K562 (cell line): ENCODE measurements at regions not wholly inside any gene's neighbourhood (a gene's known extent, or its start where the extent isn't known, plus 50 kb on each side); places are given as distances from the start of the nearest gene placed in this dataset.

Experiments used
- ATAC-seq: fragments of 200-7000 bp; cut with Tn5 transposase; 3 replicates; pipeline ENCODE4 v1.9.1; 2020; ENCODE audit warnings: moderate library complexity
- BruUV-seq: library from RNA; stranded (reverse); fragments of 400-500 nt; replicated peaks from 2 replicates; lab custom pipeline; 2021; lab: Mats Ljungman, UMichigan
- CTCF ChIA-PET: fragments of 300-600 bp; formaldehyde crosslinking; extraction: SDS; loops from one replicate; lab custom pipeline; 2021; ENCODE audit warnings: low intra/inter-chr PET ratio; lab: Yijun Ruan, JAX
- POLR2A ChIA-PET: fragments of 300-600, 350-650 bp; sonication (Branson Sonifier 250); formaldehyde crosslinking; extraction: SDS; loops from one replicate; lab custom pipeline; 2021; ENCODE audit warnings: antibody characterized with exemption, inconsistent platforms; lab: Yijun Ruan, JAX
- DNase-seq, 4 experiments: peaks; one replicate each; pipeline versions ENCODE4 v3.0.0 to v3.0.0-alpha.2; 2011 to 2018; ENCODE audit warnings: low spot score in 3 of 4, mixed read lengths in 3 of 4; ENCODE audit errors: extremely low read depth in 1 of 4
- FAIRE-seq: peaks from 2 replicates; lab custom pipeline; 2011; peaks lifted over from hg19 to GRCh38; lab: Jason Lieb, UNC
- H2AFZ ChIP-seq: 2 replicates; pipeline ENCODE4 v1.6.0; 2011; ENCODE audit warnings: low read depth, low read length, control low read depth, inconsistent platforms
- H3K27ac ChIP-seq: fragments of 200-600 bp; 3 replicates; pipeline ENCODE4 v1.8.0; 2011; ENCODE audit warnings: low read depth, mild to moderate bottlenecking, control low read depth, inconsistent platforms, low read length, moderate library complexity, mixed read lengths; ENCODE audit errors: extremely low read depth
- H3K27me3 ChIP-seq, 2 experiments: fragments of 300-600 bp in 1 of 2; 2 replicates in 1 of 2; 3 replicates in 1 of 2; pipeline versions ENCODE4 v1.6.0 to v1.8.0; 2011; ENCODE audit warnings: inconsistent platforms in 2 of 2, low read length in 2 of 2, mild to moderate bottlenecking in 1 of 2, mixed read lengths in 1 of 2, moderate library complexity in 1 of 2; ENCODE audit not compliant: control insufficient read depth in 2 of 2, insufficient read depth in 2 of 2
- H3K36me3 ChIP-seq: fragments of 300-600 bp; 3 replicates; pipeline ENCODE4 v1.8.0; 2011; ENCODE audit warnings: mild to moderate bottlenecking, low read length, inconsistent platforms; ENCODE audit not compliant: control insufficient read depth, insufficient read depth
- H3K4me1 ChIP-seq, 2 experiments: fragments of 200-600 bp in 1 of 2; replicated peaks in 1 of 2; 2 replicates in 1 of 2; 3 replicates in 1 of 2; pipeline versions ENCODE4 v1.5.1 to v1.8.0; 2011; ENCODE audit warnings: inconsistent platforms in 2 of 2, low read length in 2 of 2, mild to moderate bottlenecking in 1 of 2, mixed read lengths in 1 of 2, moderate library complexity in 1 of 2; ENCODE audit not compliant: control insufficient read depth in 2 of 2, insufficient read depth in 2 of 2
- H3K4me2 ChIP-seq: 2 replicates; pipeline ENCODE4 v1.6.1; 2011; ENCODE audit warnings: low read length, control low read depth, inconsistent platforms, mixed read lengths; ENCODE audit not compliant: insufficient read depth
- H3K4me3 ChIP-seq: fragments of 200-600 bp; sonication (generic), shearing (Covaris generic); 2 replicates; pipeline ENCODE4 v1.5.1; 2016; ENCODE audit warnings: control low read depth, inconsistent platforms
- H3K79me2 ChIP-seq: fragments of 200-600 bp; 3 replicates; pipeline ENCODE4 v1.8.0; 2011; ENCODE audit warnings: low read length, inconsistent platforms; ENCODE audit not compliant: control insufficient read depth, insufficient read depth
- H3K9ac ChIP-seq, 2 experiments: 2 replicates each; pipeline versions ENCODE4 v1.6.0 to v1.6.1; 2011; ENCODE audit warnings: low read depth in 2 of 2, low read length in 2 of 2, control low read depth in 1 of 2, inconsistent platforms in 1 of 2, mild to moderate bottlenecking in 1 of 2, mixed read lengths in 1 of 2; ENCODE audit not compliant: insufficient read depth in 1 of 2
- H3K9me1 ChIP-seq: one replicate; pipeline ENCODE4 v1.6.0; 2011; ENCODE audit warnings: inconsistent platforms, mild to moderate bottlenecking, low read length, moderate library complexity; ENCODE audit not compliant: control insufficient read depth, insufficient read depth
- H3K9me3 ChIP-seq: replicated peaks from 2 replicates; pipeline ENCODE4 v1.5.1; 2011; ENCODE audit warnings: low read depth, low read length, inconsistent platforms; ENCODE audit not compliant: control insufficient read depth, insufficient read depth
- H4K20me1 ChIP-seq: replicated peaks from 2 replicates; pipeline ENCODE4 v1.6.1; 2011; ENCODE audit warnings: low read length, inconsistent platforms, mixed read lengths; ENCODE audit not compliant: control insufficient read depth, insufficient read depth
- CAMTA2 ChIP-seq: fragments of 250-450 bp; sonication (Bioruptor Pico); conservative IDR thresholded peaks from 2 replicates; pipeline ENCODE4 v1.5.1; 2022
- EHMT2 ChIP-seq: fragments of 450-650 bp; IDR thresholded peaks from 2 replicates; pipeline ENCODE4 v1.6.1; 2018; ENCODE audit warnings: antibody characterized with exemption
- HDGF ChIP-seq: fragments of 450-650 bp; IDR thresholded peaks from 2 replicates; pipeline ENCODE4 v1.6.1; 2016
- KDM2B ChIP-seq: fragments of 250-450 bp; sonication (Bioruptor Pico); IDR thresholded peaks from 2 replicates; pipeline ENCODE4 v1.8.0; 2021; ENCODE audit warnings: mild to moderate bottlenecking, moderate library complexity
- MCM7 ChIP-seq, 2 experiments: fragments of 450-650 bp; IDR thresholded peaks; 2 replicates each; pipeline ENCODE4 v1.6.1; 2016 to 2018
- NCOA4 ChIP-seq: fragments of 450-650 bp; IDR thresholded peaks from 2 replicates; pipeline ENCODE4 v1.6.1; 2018; ENCODE audit warnings: mild to moderate bottlenecking; ENCODE audit not compliant: partially characterized antibody
- NEUROD1 ChIP-seq: fragments of 150-350 bp; IDR thresholded peaks from 2 replicates; pipeline ENCODE4 v1.6.1; 2014; ENCODE audit warnings: borderline replicate concordance, low read length, low read depth; ENCODE audit not compliant: partially characterized antibody
- POLR2H ChIP-seq: IDR thresholded peaks from 2 replicates; pipeline ENCODE4 v1.6.1; 2016; ENCODE audit warnings: missing genetic modification characterization, low read depth, mild to moderate bottlenecking, control low read depth, missing compliant biosample characterization, moderate library complexity
- RAD21 ChIP-seq, 2 experiments: fragments of 250-450 bp in 1 of 2; fragments of 450-650 bp in 1 of 2; sonication (Bioruptor Pico) in 1 of 2; formaldehyde crosslinking in 1 of 2; IDR thresholded peaks in 1 of 2; conservative IDR thresholded peaks in 1 of 2; 2 replicates each; pipeline versions ENCODE4 v1.4.0 to v1.8.0; 2020 to 2022; ENCODE audit warnings: mild to moderate bottlenecking in 2 of 2, moderate library complexity in 1 of 2
- SMARCA5 ChIP-seq: fragments of 450-650 bp; IDR thresholded peaks from 2 replicates; pipeline ENCODE4 v1.6.1; 2016
- ZMIZ1 ChIP-seq, 2 experiments: fragments of 150-350 bp in 1 of 2; IDR thresholded peaks; 2 replicates each; pipeline ENCODE4 v1.6.1; 2012 to 2016; ENCODE audit warnings: low read depth in 2 of 2, low read length in 2 of 2, mild to moderate bottlenecking in 1 of 2, moderate library complexity in 1 of 2
- WGBS: fragments of 100-300 bp; shearing (Covaris generic); methylation state at CpG from one replicate; pipeline ENCODE4 v1.1.6; 2016; ENCODE audit warnings: low coverage, mixed read lengths; ENCODE audit not compliant: insufficient coverage; ENCODE audit errors: missing lambda C conversion rate; 5-methylcytosine and 5-hydroxymethylcytosine counted together
- in situ Hi-C: fragments of 300-500 bp; cut with MboI; formaldehyde crosslinking; loops from 4 replicates; pipeline ENCODE4 v1.15.0; 2018; ENCODE audit warnings: inconsistent platforms, mixed read lengths
- intact Hi-C: fragments of 100-400 bp; cut with micrococcal nuclease; formaldehyde crosslinking; loops from 2 replicates; pipeline ENCODE4 v1.14.2; 2022

GRCh38 chr5:27701931-27702903, 663.8 kb upstream of the CDH9 start:
- no peak for TF ChIP-seq CAMTA2
- TF ChIP-seq, all 486 proteins: peak for 0

GRCh38 chr5:27700526-27700925, 662.1 kb upstream of the CDH9 start:
- DNase-seq = no peak
- in situ Hi-C loops (no loop called here), intact Hi-C loops (no loop called here)
- no peaks in the 10 kb centered on the region for H3K4me1 ChIP-seq
- POLR2A ChIA-PET = no interaction called here
- no peak overlapping the region for H3K9ac ChIP-seq
- H3K79me2 ChIP-seq = no peaks in the 10 kb centered on the region
- ATAC-seq = no peak
- H3K4me2 ChIP-seq = no peak overlapping the region
- no peaks in the 10 kb centered on the region for H3K9me1 ChIP-seq
- no peak overlapping the region for H3K4me3 ChIP-seq
- FAIRE-seq = no peak
- no peak overlapping the region for H2AFZ ChIP-seq
- no TSS peak for BruUV-seq
- H3K27me3 ChIP-seq = no peaks in the 10 kb centered on the region
- no peak overlapping the region for H3K27ac ChIP-seq
- no peaks in the 10 kb centered on the region for H4K20me1 ChIP-seq
- CTCF ChIA-PET = no interaction called here
- H3K9me3 ChIP-seq = no peaks in the 10 kb centered on the region; the same call in 1 of the 2 replicates
- no peaks in the 10 kb centered on the region for H3K36me3 ChIP-seq
- TF ChIP-seq HDGF (no peak), ZMIZ1 (IDR thresholded peaks at IDR 0.05; ENCODE audit: low read depth in 2 of 2, low read length in 2 of 2) (no peak), NCOA4 (no peak), NEUROD1 (no peak), EHMT2 (no peak), POLR2H (tag) (no peak), SMARCA5 (no peak), RAD21 (CRISPR knock-in tag; conservative IDR thresholded peaks at IDR 0.05 in 1 of 2, IDR thresholded peaks at IDR 0.05 in 1 of 2) (no peak), MCM7 (IDR thresholded peaks at IDR 0.05) (no peak), KDM2B (CRISPR knock-in tag) (no peak)

More at GRCh38 chr5:27701931-27702903, 663.8 kb upstream of the CDH9 start:
- WGBS = 1% methylated on average over 7 of the region's 7 CpGs
- H3K36me3 ChIP-seq = no peaks in the 10 kb centered on the region
- no peaks in the 10 kb centered on the region for H3K27me3 ChIP-seq
- FAIRE-seq (no peak), DNase-seq (no peak), ATAC-seq (no peak)
- H3K9ac ChIP-seq = no peak overlapping the region
- no peaks in the 10 kb centered on the region for H3K9me1 ChIP-seq
- ChIA-PET CTCF (no interaction called here), POLR2A (interaction anchor here (0.7 kb wide), 1 partner anchor 27 kb away, joined by 3 read pairs; no protein-coding TSS in a partner anchor)
- intact Hi-C loops (no loop called here), in situ Hi-C loops (no loop called here)
- H3K4me3 ChIP-seq = no peak overlapping the region
- H4K20me1 ChIP-seq = no peaks in the 10 kb centered on the region
- H3K79me2 ChIP-seq = no peaks in the 10 kb centered on the region
- H3K4me1 ChIP-seq = no peaks in the 10 kb centered on the region
- H2AFZ ChIP-seq = no peak overlapping the region
- no TSS peak for BruUV-seq
- no peak overlapping the region for H3K27ac ChIP-seq
- no peak overlapping the region for H3K4me2 ChIP-seq
- H3K9me3 ChIP-seq = no peaks in the 10 kb centered on the region
